Progenitor cell of endocrine pancreas (in vitro differentiated cells): ENCODE measurements at regions not wholly inside any gene's neighbourhood (a gene's known extent, or its start where the extent isn't known, plus 50 kb on each side); places are given as distances from the start of the nearest gene placed in this dataset.

Source experiments
- DNase-seq: peaks from one replicate; pipeline ENCODE4 v3.0.0; 2021; ENCODE audit warnings: low spot score; ENCODE audit not compliant: unreplicated experiment
- H3K27ac Mint-ChIP-seq: 2 replicates; pipeline ENCODE4 v1.8.0; 2021; ENCODE audit warnings: mild to moderate bottlenecking, moderate library complexity, mixed read lengths
- H3K27me3 Mint-ChIP-seq: 2 replicates; pipeline ENCODE4 v1.8.0; 2021; ENCODE audit warnings: mixed read lengths
- H3K36me3 Mint-ChIP-seq: 2 replicates; pipeline ENCODE4 v1.8.0; 2022; ENCODE audit warnings: mixed read lengths; ENCODE audit not compliant: insufficient read depth
- H3K4me1 Mint-ChIP-seq: 2 replicates; pipeline ENCODE4 v1.8.0; 2021; ENCODE audit warnings: low read depth, mixed read lengths
- H3K4me3 Mint-ChIP-seq: 2 replicates; pipeline ENCODE4 v1.8.0; 2021; ENCODE audit warnings: low read depth, mild to moderate bottlenecking, moderate library complexity, mixed read lengths
- H3K9me3 Mint-ChIP-seq: 2 replicates; pipeline ENCODE4 v1.8.0; 2021; ENCODE audit warnings: low read depth, mixed read lengths
- CTCF ChIP-seq: fragments of 200-600 bp; sonication (generic); IDR thresholded peaks from one replicate; pipeline ENCODE4 v1.5.0; 2021; ENCODE audit warnings: antibody characterized with exemption, mild to moderate bottlenecking; ENCODE audit not compliant: unreplicated experiment

GRCh38 chr12:132418393-132418925 is 71.5 kb upstream of the FBRSL1 start:
- no peak for DNase-seq
- no peak for TF ChIP-seq CTCF
- H3K36me3 Mint-ChIP-seq = no peaks in the 10 kb centered on the region
- H3K4me1 Mint-ChIP-seq = no peaks in the 10 kb centered on the region
- H3K4me3 Mint-ChIP-seq = no peak overlapping the region
- H3K27me3 Mint-ChIP-seq = peaks cover 58% of the 10 kb centered on the region
- no peak overlapping the region for H3K27ac Mint-ChIP-seq
- no peaks in the 10 kb centered on the region for H3K9me3 Mint-ChIP-seq

GRCh38 chr12:132417741-132418140 is 72.2 kb upstream of the FBRSL1 start:
- no peak for TF ChIP-seq CTCF
- Mint-ChIP-seq H3K9me3 (no peaks in the 10 kb centered on the region), H3K4me1 (no peaks in the 10 kb centered on the region), H3K27ac (no peak overlapping the region), H3K4me3 (no peak overlapping the region), H3K27me3 (peaks cover 52% of the 10 kb centered on the region), H3K36me3 (no peaks in the 10 kb centered on the region)
- DNase-seq = no peak

- H3K4me3 Mint-ChIP-seq = no peak overlapping the region
- H3K4me1 Mint-ChIP-seq = no peaks in the 10 kb centered on the region
- TF ChIP-seq CTCF = no peak
- DNase-seq = no peak
- peaks cover 43% of the 10 kb centered on the region for H3K27me3 Mint-ChIP-seq
- H3K9me3 Mint-ChIP-seq = no peaks in the 10 kb centered on the region
- H3K27ac Mint-ChIP-seq = no peak overlapping the region
- H3K36me3 Mint-ChIP-seq = no peaks in the 10 kb centered on the region
These were observed 73.1 kb upstream of the FBRSL1 start for GRCh38 chr12:132416827-132417226.

GRCh38 chr12:132416121-132416673 is 73.8 kb upstream of the FBRSL1 start:
- no peak for TF ChIP-seq CTCF
- Mint-ChIP-seq H3K4me1 (no peaks in the 10 kb centered on the region), H3K9me3 (no peaks in the 10 kb centered on the region), H3K27ac (no peak overlapping the region), H3K4me3 (no peak overlapping the region), H3K27me3 (peaks cover 42% of the 10 kb centered on the region), H3K36me3 (no peaks in the 10 kb centered on the region)
- no peak for DNase-seq

- Mint-ChIP-seq H3K36me3 (no peaks in the 10 kb centered on the region), H3K27me3 (peaks cover 37% of the 10 kb centered on the region), H3K9me3 (no peaks in the 10 kb centered on the region)
These were observed 74.4 kb upstream of the FBRSL1 start for GRCh38 chr12:132415327-132416120.

More at GRCh38 chr12:132415327-132416120, 74.4 kb upstream of the FBRSL1 start:
- no peak overlapping the region for H3K4me3 Mint-ChIP-seq
- no peak for DNase-seq
- TF ChIP-seq CTCF = no peak
- no peaks in the 10 kb centered on the region for H3K4me1 Mint-ChIP-seq
- no peak overlapping the region for H3K27ac Mint-ChIP-seq
